ENCODE measurements at regions not wholly inside any gene's neighbourhood (a gene's known extent, or its start where the extent isn't known, plus 50 kb on each side); places are given as distances from the start of the nearest gene placed in this dataset.

GRCh38 chr10:131424836-131425491, 113.4 kb upstream of the TCERG1L start:
- DNase-seq (ENCODE audit: low spot score): no peak
- FAIRE-seq: no peak

GRCh38 chr10:131425752-131426533, 114.4 kb upstream of the TCERG1L start:
- no peak for DNase-seq (ENCODE audit: low spot score)
- no peak for FAIRE-seq

- DNase-seq (ENCODE audit: low spot score): no peak
- no peak for FAIRE-seq
Measured at GRCh38 chr10:131426534-131426898, 115.0 kb upstream of the TCERG1L start.

- FAIRE-seq (no peak), DNase-seq (ENCODE audit: low spot score) (peak; percentile 10)
Measured at GRCh38 chr10:131427281-131427680, 115.8 kb upstream of the TCERG1L start.

- no peak for DNase-seq (ENCODE audit: low spot score)
- FAIRE-seq: no peak
Measured at GRCh38 chr10:131427901-131428300, 116.4 kb upstream of the TCERG1L start.

GRCh38 chr10:131429141-131429540, 117.6 kb upstream of the TCERG1L start:
- no peak for FAIRE-seq

GRCh38 chr10:131429942-131430341, 118.4 kb upstream of the TCERG1L start:
- FAIRE-seq (no peak), DNase-seq (ENCODE audit: low spot score) (no peak)

More at GRCh38 chr10:131429141-131429540, 117.6 kb upstream of the TCERG1L start:
- DNase-seq (ENCODE audit: low spot score): no peak

- FAIRE-seq: no peak
- DNase-seq (ENCODE audit: low spot score): no peak
Measured at GRCh38 chr10:131430716-131431412, 119.3 kb upstream of the TCERG1L start.

GRCh38 chr10:131431533-131431932, 120.0 kb upstream of the TCERG1L start:
- no peak for FAIRE-seq
- DNase-seq (ENCODE audit: low spot score): no peak

GRCh38 chr10:131431978-131432690, 120.6 kb upstream of the TCERG1L start:
- no peak for DNase-seq (ENCODE audit: low spot score)
- FAIRE-seq: no peak

- DNase-seq (ENCODE audit: low spot score) (no peak), FAIRE-seq (no peak)
Measured at GRCh38 chr10:131433568-131433967, 122.0 kb upstream of the TCERG1L start.

GRCh38 chr10:131435232-131435631, 123.7 kb upstream of the TCERG1L start:
- DNase-seq (ENCODE audit: low spot score) (no peak), FAIRE-seq (no peak)

GRCh38 chr10:131435760-131436457, 124.4 kb upstream of the TCERG1L start:
- DNase-seq (ENCODE audit: low spot score) (no peak), FAIRE-seq (no peak)

- FAIRE-seq (no peak), DNase-seq (ENCODE audit: low spot score) (no peak)
Measured at GRCh38 chr10:131436458-131436857, 124.9 kb upstream of the TCERG1L start.

GRCh38 chr10:131437556-131438475, 126.3 kb upstream of the TCERG1L start:
- DNase-seq (ENCODE audit: low spot score): no peak
- FAIRE-seq: no peak

- FAIRE-seq (no peak), DNase-seq (ENCODE audit: low spot score) (no peak)
Measured at GRCh38 chr10:131438665-131439064, 127.1 kb upstream of the TCERG1L start.

GRCh38 chr10:131439705-131440104, 128.2 kb upstream of the TCERG1L start:
- DNase-seq (ENCODE audit: low spot score) (no peak), FAIRE-seq (no peak)

- DNase-seq (ENCODE audit: low spot score): no peak
- FAIRE-seq: no peak
Measured at GRCh38 chr10:131440405-131441360, 129.2 kb upstream of the TCERG1L start.

GRCh38 chr10:131442271-131442670, 130.8 kb upstream of the TCERG1L start:
- FAIRE-seq (no peak), DNase-seq (ENCODE audit: low spot score) (no peak)

All from urothelium cell line (cell line).